CD4-positive, alpha-beta T cell treated with Interleukin-17A for 1 hour (primary cell): ENCODE measurements at regions not wholly inside any gene's neighbourhood (a gene's known extent, or its start where the extent isn't known, plus 50 kb on each side); places are given as distances from the start of the nearest gene placed in this dataset.
"Not testable (repeated sequence)": the region's sequence is repeated elsewhere in the genome, so short reads cannot be mapped to it uniquely, and the experiment has no call there.

Experiments used
- DNase-seq: peaks from one replicate; pipeline ENCODE4 v3.0.0-alpha.2; 2020

GRCh38 chr11:98495016-98495415, 525.7 kb upstream of the CNTN5 start:
- no peak for DNase-seq

DNA sequence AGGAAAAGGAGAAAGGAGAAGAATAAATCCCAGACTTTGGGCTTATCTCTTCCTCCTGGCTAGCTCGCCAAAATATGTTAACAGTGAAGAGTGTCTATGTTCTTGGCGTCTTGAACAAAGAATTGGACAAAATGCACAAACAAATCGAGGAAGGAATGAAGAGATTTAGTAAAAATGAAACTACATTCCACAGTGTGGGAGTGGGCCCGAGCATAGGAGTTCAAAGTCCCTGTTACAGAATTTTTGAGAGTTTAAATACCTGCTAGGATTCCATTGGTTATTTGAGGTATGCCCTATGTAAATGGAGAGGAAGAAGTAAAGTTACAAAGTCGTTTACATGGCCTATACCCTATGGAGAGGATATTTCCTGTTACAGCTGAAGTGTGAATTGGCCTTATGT, 525.1 kb upstream of the CNTN5 start:
- no peak for DNase-seq

DNA sequence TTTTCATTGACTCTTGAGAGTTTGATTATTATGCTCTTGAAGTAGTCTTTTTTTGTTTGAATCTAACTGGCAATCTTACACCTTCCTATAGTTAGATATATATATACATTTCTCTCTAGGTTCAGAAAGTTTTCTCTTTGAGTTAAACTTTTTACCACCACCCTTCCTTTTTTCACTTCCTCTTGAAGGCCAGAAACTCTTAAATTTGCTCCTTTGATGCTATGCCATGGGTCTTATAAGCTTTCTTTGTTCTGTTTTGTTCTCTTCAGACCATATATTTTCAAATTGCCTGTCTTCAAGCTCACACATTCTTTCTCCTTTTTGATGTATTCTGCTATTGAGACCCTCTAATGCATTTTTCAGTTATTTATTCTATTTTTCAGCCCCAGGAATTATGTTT, 513.5 kb upstream of the CNTN5 start:
- no peak for DNase-seq

DNA sequence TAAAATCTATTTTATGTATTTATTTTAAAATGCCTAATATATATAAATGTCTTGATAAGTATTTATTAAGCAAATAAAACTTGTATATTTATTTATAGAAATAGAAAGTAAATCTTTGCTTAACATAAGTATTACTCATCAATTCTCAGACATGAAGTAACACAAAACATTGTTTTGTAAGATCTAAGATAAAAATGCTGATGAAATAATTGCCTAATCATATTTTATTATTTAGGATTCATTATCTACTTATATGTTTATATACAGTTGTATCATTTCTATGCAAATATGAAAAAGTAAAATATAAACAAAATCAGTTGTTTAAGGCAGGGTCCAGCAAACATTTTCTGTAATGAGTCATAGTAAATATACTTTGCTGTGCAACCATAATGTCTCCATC, 507.8 kb upstream of the CNTN5 start:
- DNase-seq, result no peak

- DNase-seq, result no peak
Observed at GRCh38 chr11:98531576-98531975, 489.2 kb upstream of the CNTN5 start.

- no peak for DNase-seq
Observed at GRCh38 chr11:98536023-98536422, 484.7 kb upstream of the CNTN5 start.

DNA sequence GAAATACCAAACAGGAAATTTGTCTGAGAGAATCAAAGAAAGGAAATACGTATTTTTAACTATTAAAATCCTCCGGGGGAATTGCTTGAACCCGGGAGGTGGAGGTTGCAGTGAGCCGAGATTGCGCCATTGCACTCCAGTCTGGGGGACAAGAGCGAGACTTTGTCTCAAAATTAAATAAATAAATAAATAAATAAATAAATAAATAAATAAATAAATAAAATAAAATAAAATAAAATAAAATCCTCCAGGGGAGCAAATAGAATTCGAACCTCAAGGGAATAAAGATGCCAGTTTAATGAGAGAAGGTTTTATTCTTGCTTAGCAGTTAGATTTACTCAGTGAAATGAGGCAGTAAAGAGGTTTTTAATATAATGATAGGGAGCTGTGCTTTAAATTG, 482.4 kb upstream of the CNTN5 start:
- DNase-seq, result not testable (repeated sequence)

GRCh38 chr11:98545544-98546175, 475.1 kb upstream of the CNTN5 start:
- no peak for DNase-seq

- DNase-seq, result no peak
Observed at GRCh38 chr11:98549571-98549970, 471.2 kb upstream of the CNTN5 start.

DNA sequence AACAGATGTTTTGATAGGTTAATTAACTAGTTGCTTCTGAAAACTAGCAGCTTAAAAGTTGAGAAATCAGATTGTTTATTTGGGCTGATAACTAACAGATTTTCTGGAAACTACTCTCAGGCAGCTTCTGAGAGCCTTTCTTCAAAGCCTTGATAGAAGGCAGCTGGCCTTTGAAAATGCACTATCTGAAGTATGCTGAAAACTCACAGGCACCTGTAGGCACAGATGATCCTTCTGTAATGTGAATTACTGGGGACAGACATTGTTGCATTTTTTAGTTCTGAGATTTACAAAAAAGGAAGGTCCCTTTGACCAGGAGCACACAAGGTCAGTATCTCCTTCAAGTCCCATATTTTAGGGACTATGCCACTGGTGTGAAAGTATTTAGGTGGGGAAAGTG, 460.8 kb upstream of the CNTN5 start:
- no peak for DNase-seq

- no peak for DNase-seq
Observed at GRCh38 chr11:98561252-98561651, 459.5 kb upstream of the CNTN5 start.

GRCh38 chr11:98561877-98562395, 458.8 kb upstream of the CNTN5 start:
- DNase-seq, result no peak

DNA sequence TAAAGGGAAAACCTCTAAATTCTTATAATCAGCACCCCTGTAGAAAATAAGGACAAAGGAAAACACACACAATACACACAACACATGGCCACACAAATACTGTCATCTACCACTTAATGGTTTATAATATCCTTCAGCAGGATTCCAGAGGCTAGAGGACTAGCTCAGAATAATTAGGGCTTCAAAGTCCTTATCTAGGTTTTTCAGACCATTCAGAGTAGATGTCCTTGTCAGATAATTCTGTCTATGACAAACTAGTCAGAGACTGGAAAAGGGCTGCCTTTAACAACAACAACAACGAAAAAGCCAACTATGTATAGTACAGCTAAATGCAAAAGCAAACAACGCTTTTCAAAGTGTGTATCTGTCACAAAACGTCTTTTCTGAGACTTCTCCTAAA, 456.5 kb upstream of the CNTN5 start:
- no peak for DNase-seq

GRCh38 chr11:98564881-98565280, 455.9 kb upstream of the CNTN5 start:
- no peak for DNase-seq

DNA sequence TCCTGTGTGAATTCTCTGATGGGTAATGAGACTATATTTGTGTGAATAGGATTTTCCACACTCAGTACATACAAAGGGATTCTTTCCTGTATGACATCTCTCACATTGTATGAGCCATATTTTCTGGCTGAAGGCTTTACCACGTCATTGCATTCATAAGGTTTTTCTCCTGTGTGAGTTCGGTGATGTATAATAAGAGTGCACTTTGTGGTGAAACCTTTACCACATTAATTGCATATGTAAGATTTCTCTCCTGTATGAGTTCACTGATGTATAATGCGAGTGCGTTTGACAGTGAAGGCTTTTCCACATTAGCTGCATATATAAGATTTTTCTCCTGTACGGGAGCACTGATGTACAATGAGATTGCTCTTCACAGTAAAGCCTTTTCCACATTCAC, 455.4 kb upstream of the CNTN5 start:
- no peak for DNase-seq

GRCh38 chr11:98566978-98567377, 453.8 kb upstream of the CNTN5 start:
- no peak for DNase-seq

GRCh38 chr11:98568013-98568412, 452.7 kb upstream of the CNTN5 start:
- no peak for DNase-seq

- DNase-seq, result no peak
Observed at GRCh38 chr11:98572941-98573340, 447.8 kb upstream of the CNTN5 start.

GRCh38 chr11:98587884-98588283, 432.9 kb upstream of the CNTN5 start:
- no peak for DNase-seq

DNA sequence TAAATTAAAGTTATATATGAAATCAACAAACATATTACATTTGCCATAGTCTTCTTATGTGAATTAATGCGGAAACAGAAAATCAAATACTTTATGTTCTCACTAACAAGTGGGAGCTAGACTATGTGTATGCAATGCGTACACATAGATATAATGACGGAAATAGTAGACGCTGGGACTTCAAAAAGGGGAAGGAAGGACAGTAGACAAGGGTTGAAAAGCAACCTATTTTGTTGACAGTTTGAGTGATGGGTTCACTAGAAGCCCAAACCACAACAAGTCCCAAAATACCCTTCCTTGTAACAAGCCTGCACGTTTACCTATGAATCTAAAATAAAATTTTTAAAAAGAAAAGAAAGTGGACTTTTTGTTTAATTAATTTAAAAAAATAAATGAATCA, 430.8 kb upstream of the CNTN5 start:
- DNase-seq, result no peak

GRCh38 chr11:98600103-98600502, 420.6 kb upstream of the CNTN5 start:
- no peak for DNase-seq

- no peak for DNase-seq
Observed at GRCh38 chr11:98600786-98601773, 419.7 kb upstream of the CNTN5 start.

DNA sequence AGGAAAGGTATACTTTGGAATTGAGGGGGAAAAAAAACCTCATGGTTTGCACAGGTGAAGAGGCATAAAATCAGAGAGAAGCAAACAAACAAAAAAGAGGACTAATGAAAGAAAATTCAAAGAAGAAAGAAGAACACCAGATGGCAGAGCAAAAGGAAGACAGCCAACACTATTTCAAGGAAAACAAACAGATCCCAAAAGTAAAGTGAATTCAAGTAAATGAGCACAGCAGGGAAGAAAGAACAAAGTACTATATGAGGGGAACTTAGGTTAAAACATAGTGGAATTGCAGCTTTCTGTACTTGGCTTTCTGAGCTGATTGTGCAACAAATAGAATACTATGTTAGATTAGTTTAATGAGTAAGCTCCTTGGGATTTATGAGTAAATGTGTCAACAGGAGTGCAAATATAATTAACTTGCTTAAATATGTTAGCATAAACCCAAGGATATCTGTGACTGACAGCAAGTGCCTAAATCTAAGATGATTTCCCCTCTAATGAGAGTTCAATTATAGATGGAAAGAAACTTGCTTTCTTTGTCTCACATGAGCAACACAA, 404.6 kb upstream of the CNTN5 start:
- DNase-seq, result no peak

DNA sequence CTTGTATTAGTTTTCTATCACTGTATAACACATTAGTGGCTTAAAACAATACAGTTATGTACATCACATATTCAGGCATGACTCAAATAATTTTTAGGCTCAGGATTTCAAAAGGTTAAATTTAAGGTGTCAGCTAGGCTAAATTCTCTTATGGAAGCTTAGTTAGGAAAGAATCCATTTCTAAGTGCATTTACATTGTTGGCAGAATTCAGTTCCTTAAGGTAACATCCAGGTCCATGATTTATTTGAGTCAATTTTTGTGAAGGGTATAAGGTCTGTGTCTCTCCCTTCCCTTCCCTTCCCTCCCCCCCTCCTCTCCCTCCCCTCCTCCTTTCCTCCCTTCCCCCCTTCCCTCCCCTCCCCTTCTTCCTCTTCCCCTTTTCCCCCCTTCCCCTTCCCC, 399.0 kb upstream of the CNTN5 start:
- DNase-seq, result no peak
